GM12864 (cell line): ENCODE measurements at regions not wholly inside any gene's neighbourhood (a gene's known extent, or its start where the extent isn't known, plus 50 kb on each side); places are given as distances from the start of the nearest gene placed in this dataset.

ENCODE experiments used
- DNase-seq: peaks from one replicate; pipeline ENCODE4 v3.0.0-alpha.2; 2011; ENCODE audit warnings: low read depth
- H3K4me3 ChIP-seq: 2 replicates; pipeline ENCODE4 v1.5.1; 2011; ENCODE audit warnings: mild to moderate bottlenecking, low read depth, low read length, control low read depth
- TF ChIP-seq, protein P1 (sequence below): IDR thresholded peaks from 2 replicates; pipeline ENCODE4 v1.5.1; 2011; ENCODE audit warnings: low read depth, mild to moderate bottlenecking, moderate library complexity, low read length, control low read depth, inconsistent platforms; ENCODE audit errors: missing control alignments

DNA sequence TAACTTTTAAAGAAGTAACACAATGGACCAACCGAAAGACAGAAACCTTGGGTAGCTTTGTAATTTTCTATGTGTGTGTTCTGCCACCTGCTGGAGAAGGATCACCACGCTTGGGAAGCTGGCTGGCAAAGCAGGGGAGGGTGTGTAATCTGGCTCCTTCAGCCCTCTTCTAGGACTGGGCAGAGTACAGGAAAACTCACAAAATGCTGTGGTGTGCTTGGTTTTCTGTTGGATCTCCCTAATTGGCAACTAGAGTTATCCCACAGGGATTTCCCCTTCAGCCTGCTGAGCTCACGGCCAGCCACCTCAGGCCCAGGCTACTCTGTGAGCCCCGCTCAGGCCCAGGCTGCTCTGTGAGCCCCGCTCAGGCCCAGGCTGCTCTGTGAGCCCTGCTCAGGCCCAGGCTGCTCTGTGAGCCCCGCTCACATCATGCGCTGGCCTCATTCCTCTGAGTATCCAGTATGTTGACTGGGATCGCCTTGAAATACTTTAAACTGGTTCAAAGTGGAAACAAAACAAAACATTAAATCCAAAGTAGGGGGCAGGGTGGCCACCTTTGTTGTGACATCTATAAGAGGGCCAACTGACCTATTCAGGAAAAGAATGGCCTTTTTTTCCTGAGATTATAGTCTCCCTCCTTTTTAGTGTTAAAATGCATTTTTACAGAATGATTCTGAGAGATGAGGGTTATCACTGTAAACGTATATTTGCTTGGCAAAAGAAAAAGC is 52.0 kb upstream of the RNU6-8 start:
- TF ChIP-seq, protein P1, sequence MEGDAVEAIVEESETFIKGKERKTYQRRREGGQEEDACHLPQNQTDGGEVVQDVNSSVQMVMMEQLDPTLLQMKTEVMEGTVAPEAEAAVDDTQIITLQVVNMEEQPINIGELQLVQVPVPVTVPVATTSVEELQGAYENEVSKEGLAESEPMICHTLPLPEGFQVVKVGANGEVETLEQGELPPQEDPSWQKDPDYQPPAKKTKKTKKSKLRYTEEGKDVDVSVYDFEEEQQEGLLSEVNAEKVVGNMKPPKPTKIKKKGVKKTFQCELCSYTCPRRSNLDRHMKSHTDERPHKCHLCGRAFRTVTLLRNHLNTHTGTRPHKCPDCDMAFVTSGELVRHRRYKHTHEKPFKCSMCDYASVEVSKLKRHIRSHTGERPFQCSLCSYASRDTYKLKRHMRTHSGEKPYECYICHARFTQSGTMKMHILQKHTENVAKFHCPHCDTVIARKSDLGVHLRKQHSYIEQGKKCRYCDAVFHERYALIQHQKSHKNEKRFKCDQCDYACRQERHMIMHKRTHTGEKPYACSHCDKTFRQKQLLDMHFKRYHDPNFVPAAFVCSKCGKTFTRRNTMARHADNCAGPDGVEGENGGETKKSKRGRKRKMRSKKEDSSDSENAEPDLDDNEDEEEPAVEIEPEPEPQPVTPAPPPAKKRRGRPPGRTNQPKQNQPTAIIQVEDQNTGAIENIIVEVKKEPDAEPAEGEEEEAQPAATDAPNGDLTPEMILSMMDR, result peak; percentile 78
- peak; percentile 21 for DNase-seq
- no peak overlapping the region for H3K4me3 ChIP-seq

DNA sequence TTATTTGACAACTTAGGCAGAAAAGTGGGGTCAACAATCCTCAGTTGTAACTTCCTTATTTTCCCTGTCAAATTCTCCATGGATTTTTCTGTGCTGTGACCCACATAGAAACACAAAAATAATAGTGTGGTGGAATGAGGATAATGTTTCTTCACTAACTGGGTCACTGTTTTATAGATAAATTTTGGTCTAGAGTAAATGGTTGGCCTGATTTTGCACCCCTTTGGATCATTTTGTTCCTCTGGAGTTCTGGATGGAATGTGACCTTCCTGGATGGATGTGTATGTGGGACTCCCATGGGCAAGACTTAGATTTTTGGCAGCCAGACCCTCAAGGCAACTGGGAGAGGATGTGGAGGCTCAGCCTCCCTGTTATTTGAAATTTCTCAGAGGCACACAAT is 52.7 kb upstream of the RNU6-8 start:
- H3K4me3 ChIP-seq, result no peak overlapping the region
- TF ChIP-seq, protein P1, result no peak
- DNase-seq, result no peak

DNA sequence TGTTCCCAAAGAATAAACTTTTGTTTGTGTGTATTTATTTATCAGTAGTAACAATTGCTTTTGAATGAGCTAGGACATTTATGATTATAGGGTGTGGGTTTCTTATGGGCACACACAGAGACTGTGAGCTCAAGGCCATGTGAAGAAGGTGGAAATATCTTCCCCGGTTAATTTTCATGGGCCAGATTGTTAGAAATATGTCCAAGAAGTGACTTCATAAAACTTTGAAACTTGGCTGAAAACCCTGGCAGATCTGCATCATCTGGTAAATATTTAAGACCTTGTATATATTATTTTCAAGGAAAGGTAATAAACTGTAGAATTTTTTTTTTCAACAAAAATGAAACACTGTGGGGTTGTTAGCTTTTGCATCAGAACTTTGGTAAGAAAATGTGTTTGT is 53.5 kb upstream of the RNU6-8 start:
- no peak overlapping the region for H3K4me3 ChIP-seq
- TF ChIP-seq, protein P1, result no peak
- no peak for DNase-seq

DNA sequence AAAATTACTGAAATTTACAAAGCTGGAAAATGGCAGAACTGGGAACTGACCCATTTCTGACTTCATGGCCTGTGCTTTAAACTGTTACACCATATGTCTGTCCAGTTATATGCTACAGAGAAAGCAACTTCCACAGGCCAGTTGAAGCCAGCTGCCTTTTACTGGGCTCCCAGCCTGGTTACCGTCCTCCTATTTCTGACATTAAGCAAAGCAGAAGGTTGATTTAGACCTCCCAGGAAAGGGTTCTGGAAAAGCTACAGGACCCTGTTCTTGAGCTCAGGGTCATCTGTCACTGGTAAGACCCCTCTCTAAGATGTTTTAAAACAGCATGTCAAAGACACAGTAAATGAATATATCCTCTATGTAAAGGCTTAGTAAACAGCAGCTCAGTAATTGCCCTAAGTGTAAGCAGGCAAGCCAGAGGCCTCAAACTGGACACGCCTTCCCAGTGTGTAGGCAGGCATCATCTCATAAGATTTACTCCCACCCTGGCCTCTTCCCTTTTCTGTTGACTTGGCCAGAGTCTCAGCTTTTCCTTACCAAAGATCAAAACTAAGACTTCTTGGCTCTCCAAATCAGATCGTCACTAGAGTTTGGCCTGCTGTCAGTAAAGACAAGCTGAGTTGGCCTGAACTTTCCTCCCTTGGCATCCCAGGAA is 55.4 kb upstream of the RNU6-8 start:
- TF ChIP-seq, protein P1, result no peak
- no peak for DNase-seq
- no peak overlapping the region for H3K4me3 ChIP-seq

DNA sequence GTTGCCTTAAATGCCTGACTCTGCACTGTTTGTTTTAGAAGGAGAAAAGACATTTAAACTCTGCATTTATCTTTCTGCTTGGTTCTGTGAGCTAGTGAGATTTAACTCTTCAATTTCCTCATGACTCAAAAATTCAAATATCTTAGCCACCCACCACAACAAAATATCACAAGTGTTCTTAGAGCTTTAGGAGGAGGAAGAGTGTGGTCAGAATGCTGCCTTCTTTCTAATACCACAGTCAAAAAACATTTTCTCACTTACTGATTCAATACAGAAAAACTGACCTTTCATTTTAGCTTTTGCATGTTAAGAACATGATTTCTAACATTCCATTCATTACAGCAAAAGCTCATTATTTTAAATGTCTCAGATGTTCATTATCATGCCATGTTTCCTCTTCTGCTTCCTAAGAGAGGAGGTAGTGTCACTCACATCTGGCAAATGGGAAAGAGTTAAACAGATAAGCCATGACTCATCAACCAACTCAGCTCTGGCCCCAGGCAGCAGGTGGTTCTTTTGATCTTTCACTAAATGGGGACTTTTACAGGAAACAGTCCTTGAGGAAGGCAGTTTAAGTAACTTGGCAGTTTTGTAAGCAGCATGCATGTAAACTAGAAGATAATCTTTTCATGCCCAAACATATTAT is 56.4 kb upstream of the RNU6-8 start:
- H3K4me3 ChIP-seq, result no peak overlapping the region
- DNase-seq, result peak; percentile 47
- TF ChIP-seq, protein P1, result no peak

DNA sequence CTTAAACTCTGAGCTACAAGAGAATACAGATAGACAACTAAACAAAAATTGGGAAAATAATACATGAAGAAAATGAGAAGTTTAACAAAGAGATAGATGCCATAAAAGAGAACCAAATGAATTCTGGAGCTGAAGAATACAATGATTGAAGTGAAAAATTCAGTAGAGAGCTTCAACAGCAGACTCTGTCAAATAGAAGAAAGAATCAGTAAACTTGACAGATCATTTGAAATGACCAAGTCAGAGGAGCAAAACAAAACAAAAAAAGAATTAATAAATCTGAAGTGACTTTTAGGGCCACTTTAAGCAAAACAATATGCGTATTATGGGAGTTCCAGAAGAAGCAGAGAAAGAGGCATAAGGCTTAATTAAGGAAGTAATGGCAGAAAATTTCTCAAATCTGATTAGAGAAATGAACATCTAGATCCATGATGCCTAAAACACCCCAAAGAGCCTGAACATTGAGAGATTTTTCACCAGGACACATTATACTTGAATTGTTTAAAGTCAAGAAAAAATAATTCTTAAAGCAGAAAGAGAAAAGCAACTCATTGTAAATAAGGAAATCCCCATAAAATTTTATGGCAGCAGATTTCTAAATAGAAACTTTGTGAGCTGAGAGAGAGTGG is 61.0 kb upstream of the RNU6-8 start:
- TF ChIP-seq, protein P1, result no peak
- H3K4me3 ChIP-seq, result no peak overlapping the region
- DNase-seq, result no peak
